C1 segment of cervical spinal cord (tissue), 14 donors: ENCODE measurements at regions not wholly inside any gene's neighbourhood (a gene's known extent, or its start where the extent isn't known, plus 50 kb on each side); places are given as distances from the start of the nearest gene placed in this dataset.

Experiments used
- DNase-seq, 14 donors: peaks; one replicate each; lab custom pipeline; 2025; lab: John Stamatoyannopoulos, UW

DNA sequence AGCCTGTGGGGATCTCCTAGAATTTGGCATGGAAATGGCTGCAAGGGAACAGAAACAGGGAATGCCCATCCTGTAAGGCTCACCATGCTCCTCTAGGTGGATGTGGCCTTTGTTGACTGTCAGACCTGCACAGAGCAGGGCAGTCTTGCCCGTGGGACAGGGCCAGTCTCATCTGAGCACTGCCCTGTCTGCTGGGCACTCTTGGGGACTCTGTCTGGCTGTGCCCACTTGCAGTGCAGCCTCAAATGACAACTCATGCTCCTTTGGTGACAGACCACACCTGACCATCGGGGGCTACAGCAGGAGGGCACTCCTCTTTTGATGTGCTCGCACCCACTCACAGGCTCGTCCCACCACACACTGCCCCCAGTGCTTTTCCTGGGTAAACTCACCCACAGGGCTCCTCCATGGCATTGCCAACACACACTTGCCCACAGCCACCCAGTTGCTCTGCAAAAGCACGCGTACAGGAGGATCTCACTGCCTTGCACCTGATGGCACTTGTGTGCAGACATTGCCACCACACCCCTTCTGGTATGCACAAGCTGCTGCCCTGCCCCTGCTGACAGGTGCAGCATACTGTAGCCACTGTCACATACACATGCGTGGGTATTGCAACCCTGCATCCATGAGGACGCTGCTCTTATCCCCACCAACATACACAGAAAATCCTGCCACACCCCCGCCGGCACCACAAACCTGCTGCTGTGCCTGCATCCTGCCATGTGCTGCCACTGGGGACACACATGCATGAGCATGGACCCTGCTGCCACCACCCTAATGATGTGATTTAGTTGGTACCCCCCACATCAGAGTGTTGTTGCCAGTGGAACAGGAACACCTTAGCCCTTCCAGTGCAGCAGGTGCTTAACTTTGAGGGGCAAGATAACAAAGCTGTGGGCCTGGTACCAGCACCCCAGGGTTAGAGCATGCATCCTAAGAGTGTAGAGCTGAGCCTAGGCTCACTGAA is 100.1 kb upstream of the ARHGEF9 start:
- DNase-seq, result no peak

DNA sequence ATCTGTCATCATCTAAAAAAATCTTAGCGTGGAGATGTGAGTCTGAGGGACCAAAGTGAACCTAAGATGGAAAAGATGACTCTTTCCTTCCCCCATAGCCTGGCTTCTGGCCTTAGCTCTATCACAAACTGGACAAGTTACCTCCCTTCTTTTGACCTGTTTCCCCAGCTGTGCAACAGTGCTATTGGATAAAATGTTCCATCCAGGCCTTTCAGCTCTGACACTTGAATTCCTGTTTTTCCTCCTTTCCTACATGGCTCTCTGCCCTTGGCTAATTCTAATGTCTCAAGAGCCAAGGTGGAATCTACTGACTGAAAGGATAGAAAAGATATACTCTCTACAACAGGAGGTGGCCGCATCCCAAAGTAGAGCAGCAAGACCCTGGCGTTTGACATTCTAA is 84.5 kb upstream of the ARHGEF9 start:
- DNase-seq, result no peak

DNA sequence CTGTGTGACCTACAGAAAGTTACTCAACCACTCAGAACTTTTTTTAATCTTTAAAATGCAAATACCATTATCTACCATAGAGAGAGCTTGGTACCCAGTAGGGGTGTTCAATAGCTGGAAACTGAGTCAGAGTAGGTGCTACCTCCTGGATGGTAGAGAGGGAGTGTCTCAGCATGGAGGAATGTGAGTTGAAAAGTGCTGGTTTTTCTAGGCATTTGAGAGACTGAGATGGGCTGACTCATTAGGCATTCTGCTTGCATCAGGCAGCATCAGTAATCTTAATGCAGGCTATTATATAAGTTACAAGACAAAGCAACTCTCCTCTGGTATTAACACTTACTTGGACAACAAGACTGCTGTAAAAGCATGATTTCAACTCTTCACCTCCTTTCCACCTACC is 70.9 kb upstream of the ARHGEF9 start:
- DNase-seq, result no peak

DNA sequence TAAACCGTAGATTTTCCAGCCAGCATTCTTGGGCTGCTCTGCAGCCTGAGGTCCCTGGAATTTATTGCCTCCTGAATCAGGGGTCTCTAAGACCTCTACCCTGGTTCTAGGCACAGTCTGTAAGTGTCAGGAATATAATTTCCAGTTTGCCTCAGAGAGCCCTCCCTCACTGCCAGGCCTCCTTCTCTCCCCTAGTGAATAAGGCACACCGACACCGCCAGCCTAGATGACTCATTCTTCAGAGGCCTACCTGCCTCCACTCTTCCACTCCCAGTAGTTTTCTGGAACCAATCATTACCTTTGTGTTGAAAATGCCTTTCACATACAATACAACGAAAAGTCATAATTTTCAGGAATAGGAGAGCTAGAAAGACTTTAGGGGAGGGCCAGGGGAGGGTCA is 50.3 kb upstream of the ARHGEF9 start:
- no peak for DNase-seq
